DOHH2 (cell line): ENCODE measurements at regions not wholly inside any gene's neighbourhood (a gene's known extent, or its start where the extent isn't known, plus 50 kb on each side); places are given as distances from the start of the nearest gene placed in this dataset.

ENCODE experiments used
- EZH2phosphoT487 ChIP-seq: fragments of 200-600 bp; sonication (generic); IDR thresholded peaks from 2 replicates; pipeline ENCODE4 v1.6.1; 2017; ENCODE audit warnings: borderline replicate concordance, mild to moderate bottlenecking, antibody characterized with exemption, low read length, moderate library complexity, mixed read lengths
- TF ChIP-seq, protein P1 (sequence below): fragments of 200-600 bp; sonication (generic); IDR thresholded peaks from one replicate; pipeline ENCODE4 v1.5.1; 2014; ENCODE audit warnings: antibody characterized with exemption, mild to moderate bottlenecking, low read depth, low read length; ENCODE audit not compliant: poor library complexity, severe bottlenecking

DNA sequence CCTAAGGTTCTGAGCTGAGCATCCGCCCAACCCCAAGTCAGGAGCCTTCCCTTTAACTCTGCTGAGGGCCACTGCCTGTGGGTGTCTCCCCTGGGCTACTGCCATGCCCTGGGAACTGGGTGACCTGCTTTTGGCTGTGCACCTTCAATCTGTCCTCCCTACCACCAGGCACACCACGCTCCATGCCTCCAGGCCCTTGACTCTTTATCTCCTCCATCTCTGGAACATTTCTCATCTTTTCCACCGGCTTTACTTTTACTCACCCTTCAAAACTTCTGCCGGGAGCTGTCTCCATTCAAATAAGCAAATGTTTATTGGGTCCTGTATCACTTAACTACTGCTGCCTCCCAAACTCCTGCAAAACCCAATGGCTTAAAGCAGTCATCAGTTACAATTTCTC is 83.3 kb upstream of the NHSL1 start:
- TF ChIP-seq, protein P1, sequence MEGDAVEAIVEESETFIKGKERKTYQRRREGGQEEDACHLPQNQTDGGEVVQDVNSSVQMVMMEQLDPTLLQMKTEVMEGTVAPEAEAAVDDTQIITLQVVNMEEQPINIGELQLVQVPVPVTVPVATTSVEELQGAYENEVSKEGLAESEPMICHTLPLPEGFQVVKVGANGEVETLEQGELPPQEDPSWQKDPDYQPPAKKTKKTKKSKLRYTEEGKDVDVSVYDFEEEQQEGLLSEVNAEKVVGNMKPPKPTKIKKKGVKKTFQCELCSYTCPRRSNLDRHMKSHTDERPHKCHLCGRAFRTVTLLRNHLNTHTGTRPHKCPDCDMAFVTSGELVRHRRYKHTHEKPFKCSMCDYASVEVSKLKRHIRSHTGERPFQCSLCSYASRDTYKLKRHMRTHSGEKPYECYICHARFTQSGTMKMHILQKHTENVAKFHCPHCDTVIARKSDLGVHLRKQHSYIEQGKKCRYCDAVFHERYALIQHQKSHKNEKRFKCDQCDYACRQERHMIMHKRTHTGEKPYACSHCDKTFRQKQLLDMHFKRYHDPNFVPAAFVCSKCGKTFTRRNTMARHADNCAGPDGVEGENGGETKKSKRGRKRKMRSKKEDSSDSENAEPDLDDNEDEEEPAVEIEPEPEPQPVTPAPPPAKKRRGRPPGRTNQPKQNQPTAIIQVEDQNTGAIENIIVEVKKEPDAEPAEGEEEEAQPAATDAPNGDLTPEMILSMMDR: no peak
- no peak for TF ChIP-seq EZH2phosphoT487
